Mammary epithelial cell (primary cell): ENCODE measurements at regions not wholly inside any gene's neighbourhood (a gene's known extent, or its start where the extent isn't known, plus 50 kb on each side); places are given as distances from the start of the nearest gene placed in this dataset.

Source experiments
- CTCF ChIP-seq, 2 donors: IDR thresholded peaks in 1 of 2; conservative IDR thresholded peaks in 1 of 2; 2 replicates each; pipeline ENCODE4 v1.5.1; 2011 to 2012; ENCODE audit warnings: inconsistent platforms in 2 of 2, low read length in 2 of 2, mild to moderate bottlenecking in 2 of 2, control low read depth in 1 of 2, low read depth in 1 of 2; ENCODE audit not compliant: insufficient read depth in 1 of 2; ENCODE audit errors: extremely low read depth in 1 of 2
- EZH2 ChIP-seq: IDR thresholded peaks from 2 replicates; pipeline ENCODE4 v1.6.1; 2012; ENCODE audit warnings: low read length, inconsistent platforms, borderline replicate concordance

DNA sequence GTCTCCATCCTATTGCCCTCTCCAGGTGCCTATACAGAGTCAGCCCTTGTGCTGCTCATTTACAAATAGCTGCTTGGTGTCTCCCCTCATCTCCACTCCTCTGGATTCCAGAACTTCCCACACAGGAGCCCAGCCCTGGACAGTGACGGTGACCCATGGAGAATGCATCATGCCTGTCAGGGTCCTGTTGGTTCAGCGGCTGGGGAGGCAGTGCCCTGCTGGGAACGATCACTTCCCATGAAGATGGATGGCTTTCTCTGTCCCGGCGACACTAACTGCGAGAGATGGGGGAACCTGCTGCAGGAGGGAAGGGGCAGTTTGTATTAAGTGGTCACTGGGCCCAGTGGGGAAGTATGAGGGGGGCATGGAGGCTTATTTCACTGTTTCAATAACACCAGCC, 395.0 kb upstream of the TBX3 start:
- TF ChIP-seq CTCF (conservative IDR thresholded peaks at IDR 0.05 in 1 of 2, IDR thresholded peaks at IDR 0.05 in 1 of 2; ENCODE audit: extremely low read depth in 1 of 2, insufficient read depth in 1 of 2, low read depth in 1 of 2, low read length in 2 of 2) = no peak
- TF ChIP-seq EZH2 = no peak
